ENCODE measurements at regions not wholly inside any gene's neighbourhood (a gene's known extent, or its start where the extent isn't known, plus 50 kb on each side); places are given as distances from the start of the nearest gene placed in this dataset.
A peak's percentile ranks its signal among the peaks of the same experiment; 100 is the strongest.

DNA sequence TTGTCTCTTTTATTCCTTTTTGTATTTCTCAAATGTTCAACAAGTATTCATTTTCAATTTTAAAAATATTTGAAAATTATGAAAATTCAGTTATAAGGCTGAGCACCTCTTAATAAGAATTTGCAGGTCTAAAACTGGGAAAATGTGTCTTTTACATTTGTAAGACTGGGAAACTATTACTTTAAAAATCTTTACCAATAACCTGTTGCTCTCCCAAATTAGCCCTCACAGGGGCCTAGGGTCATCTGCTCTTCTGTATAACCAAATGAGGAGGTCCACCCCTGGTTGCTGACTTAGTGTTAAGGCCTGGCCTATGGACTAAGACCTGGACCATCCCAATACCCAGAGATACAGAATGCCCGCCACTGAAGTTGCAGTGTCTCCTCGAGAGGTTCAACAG is 280.5 kb downstream of the PLPP3 start:
- TF ChIP-seq, protein P1, sequence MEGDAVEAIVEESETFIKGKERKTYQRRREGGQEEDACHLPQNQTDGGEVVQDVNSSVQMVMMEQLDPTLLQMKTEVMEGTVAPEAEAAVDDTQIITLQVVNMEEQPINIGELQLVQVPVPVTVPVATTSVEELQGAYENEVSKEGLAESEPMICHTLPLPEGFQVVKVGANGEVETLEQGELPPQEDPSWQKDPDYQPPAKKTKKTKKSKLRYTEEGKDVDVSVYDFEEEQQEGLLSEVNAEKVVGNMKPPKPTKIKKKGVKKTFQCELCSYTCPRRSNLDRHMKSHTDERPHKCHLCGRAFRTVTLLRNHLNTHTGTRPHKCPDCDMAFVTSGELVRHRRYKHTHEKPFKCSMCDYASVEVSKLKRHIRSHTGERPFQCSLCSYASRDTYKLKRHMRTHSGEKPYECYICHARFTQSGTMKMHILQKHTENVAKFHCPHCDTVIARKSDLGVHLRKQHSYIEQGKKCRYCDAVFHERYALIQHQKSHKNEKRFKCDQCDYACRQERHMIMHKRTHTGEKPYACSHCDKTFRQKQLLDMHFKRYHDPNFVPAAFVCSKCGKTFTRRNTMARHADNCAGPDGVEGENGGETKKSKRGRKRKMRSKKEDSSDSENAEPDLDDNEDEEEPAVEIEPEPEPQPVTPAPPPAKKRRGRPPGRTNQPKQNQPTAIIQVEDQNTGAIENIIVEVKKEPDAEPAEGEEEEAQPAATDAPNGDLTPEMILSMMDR (conservative IDR thresholded peaks at IDR 0.05) = no peak
- H3K27ac ChIP-seq = no peak overlapping the region

GRCh38 chr1:56297904-56298303 is 281.5 kb downstream of the PLPP3 start:
- no peak overlapping the region for H3K27ac ChIP-seq
- TF ChIP-seq, protein P1 (conservative IDR thresholded peaks at IDR 0.05) = no peak

DNA sequence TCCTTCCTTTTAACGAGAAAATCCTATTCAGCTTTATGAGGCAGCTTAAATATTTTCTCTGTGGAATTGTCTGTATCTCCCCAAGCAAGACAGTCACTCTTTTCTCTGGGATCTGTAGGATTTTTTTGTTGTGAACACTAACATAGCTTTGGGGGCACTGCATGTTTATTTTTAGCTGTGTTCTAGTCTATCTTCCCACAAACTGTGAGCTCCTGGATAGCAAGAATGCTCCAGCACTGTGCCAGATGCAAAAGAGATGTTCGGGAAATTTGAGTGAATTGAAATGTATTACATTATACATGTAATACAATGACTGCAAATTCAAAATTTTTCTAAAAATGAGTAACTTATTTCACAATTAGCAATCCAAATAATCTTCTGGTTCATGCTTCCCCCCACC is 282.2 kb downstream of the PLPP3 start:
- H3K27ac ChIP-seq = no peak overlapping the region
- TF ChIP-seq, protein P1 (conservative IDR thresholded peaks at IDR 0.05) = no peak

- TF ChIP-seq, protein P1 (conservative IDR thresholded peaks at IDR 0.05) = no peak
- H3K27ac ChIP-seq = no peak overlapping the region
These were observed 283.1 kb downstream of the PLPP3 start for GRCh38 chr1:56295949-56296929.

DNA sequence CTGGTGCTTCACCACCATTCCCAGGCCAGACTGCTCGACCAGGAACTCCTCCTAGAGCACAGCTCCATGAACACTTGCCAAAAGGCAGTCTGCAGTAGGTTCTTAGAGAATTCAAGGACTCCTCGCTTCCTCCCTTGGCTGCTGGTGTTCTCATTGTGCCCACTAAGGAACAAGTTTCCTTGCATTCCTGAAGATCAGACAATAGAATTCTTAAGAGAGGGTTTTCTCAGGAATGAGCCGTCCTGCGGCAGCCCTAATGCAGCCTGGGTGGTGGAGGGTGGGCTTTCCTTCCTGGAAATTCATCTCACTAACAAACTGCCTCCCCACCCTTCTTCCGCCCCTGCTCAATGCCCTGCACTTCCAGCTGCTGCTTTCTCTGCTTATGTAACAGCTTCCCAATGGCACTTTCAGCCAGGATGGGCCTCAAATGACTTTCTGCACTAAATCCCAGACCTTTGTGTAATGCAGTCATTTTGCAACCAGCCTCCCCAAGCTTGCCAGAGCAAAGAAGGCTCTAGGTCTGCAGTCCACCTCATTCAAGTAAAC is 287.9 kb downstream of the PLPP3 start:
- TF ChIP-seq, protein P1 (conservative IDR thresholded peaks at IDR 0.05) = no peak
- H3K27ac ChIP-seq = no peak overlapping the region

- TF ChIP-seq, protein P1 (conservative IDR thresholded peaks at IDR 0.05) = peak; percentile 14; the same call in 1 of the 2 replicates
- H3K27ac ChIP-seq = no peak overlapping the region
These were observed 290.1 kb downstream of the PLPP3 start for GRCh38 chr1:56289260-56289659.

- TF ChIP-seq, protein P1 (conservative IDR thresholded peaks at IDR 0.05) = no peak
These were observed 291.6 kb downstream of the PLPP3 start for GRCh38 chr1:56287721-56288120.

More at GRCh38 chr1:56287721-56288120, 291.6 kb downstream of the PLPP3 start:
- no peak overlapping the region for H3K27ac ChIP-seq

Data from VCaP (cell line).